HT1080 (cell line): ENCODE measurements at regions not wholly inside any gene's neighbourhood (a gene's known extent, or its start where the extent isn't known, plus 50 kb on each side); places are given as distances from the start of the nearest gene placed in this dataset.
A peak's percentile ranks its signal among the peaks of the same experiment; 100 is the strongest.
"Not testable (repeated sequence)": the region's sequence is repeated elsewhere in the genome, so short reads cannot be mapped to it uniquely, and the experiment has no call there.

ENCODE experiments used
- DNase-seq: peaks from one replicate; pipeline ENCODE4 v3.0.0-alpha.2; 2015; ENCODE audit warnings: low read depth

GRCh38 chr6:26720663-26721218 lies 61.2 kb upstream of the ZNF322 start:
- DNase-seq, result not testable (repeated sequence)

GRCh38 chr6:26730019-26730766 lies 70.6 kb upstream of the ZNF322 start:
- not testable (repeated sequence) for DNase-seq

GRCh38 chr6:26734776-26735472 lies 75.4 kb upstream of the ZNF322 start:
- DNase-seq, result not testable (repeated sequence)

GRCh38 chr6:26739811-26740210 lies 80.3 kb upstream of the ZNF322 start:
- no peak for DNase-seq

- DNase-seq, result peak; percentile 98
Observed at GRCh38 chr6:26743157-26743821, 83.7 kb upstream of the ZNF322 start.

- DNase-seq, result peak; percentile 20
Observed at GRCh38 chr6:26743941-26744699, 84.6 kb upstream of the ZNF322 start.

- not testable (repeated sequence) for DNase-seq
Observed at GRCh38 chr6:26744837-26745282, 85.3 kb upstream of the ZNF322 start.

DNA sequence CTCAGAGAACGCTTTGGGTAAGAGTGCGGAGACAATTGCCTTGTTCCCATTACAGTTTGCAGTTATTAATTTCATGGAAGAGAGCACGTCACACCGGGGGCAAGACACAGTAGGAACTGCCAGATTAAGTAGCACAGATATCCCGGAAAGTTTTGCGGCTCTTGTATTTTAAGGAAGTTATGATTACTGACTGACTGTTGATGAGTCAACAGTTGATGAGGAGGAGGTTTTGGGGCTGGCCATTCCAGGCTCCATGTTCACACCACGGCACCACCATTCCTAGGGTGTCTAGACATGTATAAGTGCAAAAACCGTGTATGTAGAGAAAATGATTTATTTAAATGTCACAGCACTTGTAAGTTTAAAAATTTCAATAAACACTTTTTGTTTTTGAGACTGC lies 86.4 kb upstream of the ZNF322 start:
- not testable (repeated sequence) for DNase-seq

- peak; percentile 29 for DNase-seq
Observed at GRCh38 chr6:26749126-26749758, 89.7 kb upstream of the ZNF322 start.

DNA sequence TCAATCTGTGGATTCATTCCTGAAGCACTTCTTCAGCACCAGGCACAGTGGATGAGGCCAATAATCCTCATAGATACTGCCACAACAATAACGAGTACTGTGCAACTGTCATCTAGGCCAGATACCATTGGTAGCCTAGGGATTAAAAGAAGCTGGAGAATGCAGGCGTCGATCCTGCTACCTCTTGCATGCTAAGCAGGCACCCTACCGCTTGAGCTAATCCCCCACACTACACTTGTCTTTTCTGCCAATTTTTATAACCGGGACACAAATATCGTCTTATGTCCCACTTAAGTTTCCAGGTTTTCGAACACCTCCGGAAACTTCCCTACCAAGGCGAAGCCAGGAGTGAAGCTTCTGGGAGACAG lies 90.2 kb upstream of the ZNF322 start:
- DNase-seq, result peak; percentile 64

- DNase-seq, result no peak
Observed at GRCh38 chr6:26754212-26754611, 94.7 kb upstream of the ZNF322 start.

DNA sequence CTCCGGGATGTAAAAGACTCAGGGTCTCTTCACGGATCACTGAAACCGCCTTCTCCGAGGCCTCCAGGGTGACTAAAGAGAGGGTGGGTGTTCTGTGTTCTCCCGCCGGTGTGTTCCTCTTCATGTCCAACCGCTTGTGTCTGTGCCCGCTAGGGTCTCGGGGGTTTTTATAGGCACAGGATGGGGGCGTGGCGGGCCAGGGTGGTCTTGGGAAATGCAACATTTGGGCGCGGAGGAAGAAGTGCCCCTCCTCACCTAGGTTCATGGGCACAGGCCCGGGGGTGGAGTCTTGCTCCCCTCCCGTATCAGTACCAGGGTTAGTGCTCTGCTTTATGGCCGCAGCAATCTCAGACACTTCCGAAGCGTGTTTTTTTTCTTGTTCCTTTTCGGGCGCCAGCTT lies 95.3 kb upstream of the ZNF322 start:
- not testable (repeated sequence) for DNase-seq

DNA sequence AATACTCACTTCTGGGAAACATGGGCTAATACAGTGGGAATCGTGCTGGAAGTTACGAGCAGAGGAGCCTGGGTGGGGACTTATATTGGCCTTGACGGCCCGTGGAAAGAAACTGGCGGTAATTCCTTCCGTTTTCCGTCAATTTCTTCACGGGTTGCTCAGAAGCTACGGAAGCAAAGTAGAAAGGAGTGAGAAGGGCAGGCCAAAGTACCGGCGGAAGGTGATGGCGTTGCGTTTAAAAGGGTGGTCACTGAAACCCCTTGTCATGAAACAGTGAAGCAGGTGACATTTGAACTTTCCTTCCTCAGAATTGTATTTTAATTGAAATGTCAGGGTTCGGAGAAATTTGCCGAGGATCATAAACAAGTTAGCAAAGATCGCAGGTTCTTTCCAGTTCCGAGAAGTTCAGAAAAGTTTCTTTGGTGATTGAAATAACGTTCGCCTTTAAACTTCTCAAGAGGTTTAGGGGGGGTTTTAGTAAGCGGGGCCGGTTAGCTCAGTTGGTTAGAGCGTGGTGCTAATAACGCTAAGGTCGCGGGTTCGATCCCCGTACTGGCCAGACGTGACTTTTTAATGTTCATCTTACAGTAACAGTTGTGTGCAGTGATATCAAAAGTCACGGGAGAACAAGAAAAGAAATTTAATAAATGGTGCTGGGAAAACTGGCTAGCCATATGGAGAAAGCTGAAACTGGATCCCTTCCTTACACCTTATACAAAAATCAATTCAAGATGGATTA lies 96.7 kb upstream of the ZNF322 start:
- DNase-seq, result peak; percentile 85

DNA sequence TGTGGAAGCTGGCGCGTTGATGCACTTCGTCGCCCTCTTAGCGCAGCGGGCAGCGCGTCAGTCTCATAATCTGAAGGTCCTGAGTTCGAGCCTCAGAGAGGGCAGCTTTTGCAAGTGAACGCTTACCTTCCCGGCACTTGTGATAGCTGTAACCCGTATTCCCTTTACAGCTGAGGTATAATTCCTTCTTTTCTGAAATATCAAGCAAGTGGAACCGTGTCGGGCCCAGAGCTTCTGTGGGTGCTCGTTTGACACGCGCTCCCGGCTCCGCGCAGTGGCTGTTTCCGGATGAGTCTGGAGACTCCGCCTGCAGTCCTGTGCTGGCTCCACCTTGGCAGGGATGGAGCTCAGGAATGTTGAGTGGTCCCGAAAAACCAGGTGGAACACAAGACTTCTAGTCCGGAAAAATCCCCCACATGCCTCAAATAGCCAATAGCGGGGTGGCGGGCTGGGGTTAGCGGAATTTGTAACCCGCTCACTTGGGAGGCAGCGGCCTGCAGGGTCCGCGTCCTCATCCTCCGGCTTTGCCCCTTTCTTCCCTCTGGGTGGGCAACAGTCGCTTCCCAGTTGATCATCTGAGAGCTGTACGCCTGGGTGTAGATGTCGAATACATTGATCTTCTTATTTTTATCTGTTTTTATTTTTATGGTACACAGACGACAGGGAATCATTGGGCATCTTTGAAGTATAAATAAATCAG lies 106.8 kb upstream of the ZNF322 start:
- not testable (repeated sequence) for DNase-seq

DNA sequence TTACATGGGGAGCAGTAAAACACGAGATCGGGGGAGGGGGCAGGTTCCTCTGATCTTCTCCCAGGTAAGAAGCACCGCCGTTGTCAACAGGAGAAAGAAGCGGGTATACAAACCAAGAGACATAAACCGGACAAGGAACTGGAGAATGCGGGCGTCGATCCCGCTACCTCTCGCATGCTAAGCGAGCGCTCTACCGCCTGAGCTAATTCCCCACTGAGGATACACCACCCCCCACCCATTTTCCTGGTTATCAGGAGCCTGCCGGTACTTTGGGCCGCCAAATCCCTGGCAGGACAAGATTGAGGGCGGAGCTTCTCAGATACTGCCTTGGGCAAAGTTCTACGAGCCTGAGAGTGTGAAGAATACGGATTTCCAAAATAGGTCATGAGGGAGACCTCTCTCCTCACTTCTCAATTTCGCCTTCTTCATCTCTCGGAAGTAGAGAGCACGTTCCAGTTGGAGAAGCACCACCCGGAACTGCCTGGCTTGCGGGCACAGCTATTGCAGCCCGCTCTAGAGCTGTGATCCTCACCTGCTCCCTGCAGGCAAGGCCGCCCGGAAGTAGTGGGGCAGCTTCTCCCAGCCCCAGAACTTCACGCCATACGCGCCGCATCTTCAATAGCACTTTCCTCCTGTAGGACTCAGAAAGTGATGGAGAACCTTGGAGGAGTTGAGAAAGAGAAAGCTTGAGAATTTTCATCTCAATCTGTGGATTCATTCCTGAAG lies 111.6 kb upstream of the ZNF322 start:
- not testable (repeated sequence) for DNase-seq

DNA sequence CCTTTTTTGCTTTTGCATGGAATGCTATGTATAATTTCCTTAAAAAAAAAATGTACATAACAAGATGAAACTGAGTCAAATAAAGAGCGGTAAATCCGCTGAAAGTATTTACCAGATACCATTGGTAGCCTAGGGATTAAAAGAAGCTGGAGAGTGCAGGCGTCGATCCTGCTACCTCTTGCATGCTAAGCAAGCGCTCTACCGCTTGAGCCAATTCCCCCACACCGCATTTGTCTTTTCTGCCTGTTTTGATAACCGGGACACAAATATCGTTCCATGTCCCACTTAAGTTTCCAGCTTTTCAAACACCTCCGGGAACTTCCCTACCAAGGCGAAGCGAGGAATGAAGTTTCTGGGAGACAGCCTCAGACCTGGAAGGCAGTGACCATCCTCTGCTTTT lies 113.9 kb upstream of the ZNF322 start:
- not testable (repeated sequence) for DNase-seq

- DNase-seq, result not testable (repeated sequence)
Observed at GRCh38 chr6:26780563-26780962, 121.0 kb upstream of the ZNF322 start.

GRCh38 chr6:26795474-26796307 lies 136.1 kb upstream of the ZNF322 start:
- not testable (repeated sequence) for DNase-seq
